PC-9 (cell line): ENCODE measurements at regions not wholly inside any gene's neighbourhood (a gene's known extent, or its start where the extent isn't known, plus 50 kb on each side); places are given as distances from the start of the nearest gene placed in this dataset. TPM values are rescaled to one million over a fixed set of nuclear protein-coding genes. Genes with fewer than 3 reads are reported as not detected.

ENCODE experiments used
- BruUV-seq: library from RNA; stranded (reverse); fragments of 400-500 nt; replicated peaks from 2 replicates; lab custom pipeline; 2021; lab: Mats Ljungman, UMichigan
- CTCF ChIA-PET: fragments of 300-600 bp; sonication (Branson Sonifier 250); formaldehyde crosslinking; loops from one replicate; lab custom pipeline; 2022; ENCODE audit warnings: antibody characterized with exemption; lab: Charles Lee
- POLR2A ChIA-PET: fragments of 300-600 bp; sonication (Branson Sonifier 250); formaldehyde crosslinking; loops from one replicate; lab custom pipeline; 2022; ENCODE audit warnings: antibody characterized with exemption; ENCODE audit not compliant: unreplicated experiment; lab: Charles Lee
- DNase-seq, 2 experiments: peaks; one replicate each; pipeline versions ENCODE4 v3.0.0 to v3.0.0-alpha.2; 2015 to 2022; ENCODE audit warnings: mixed read lengths in 1 of 2
- H2AFZ ChIP-seq: fragments of 200-600 bp; sonication (generic); 2 replicates; pipeline ENCODE4 v1.8.1; 2017; ENCODE audit warnings: antibody characterized with exemption
- H3F3A ChIP-seq: fragments of 200-600 bp; sonication (generic); 2 replicates; pipeline ENCODE4 v1.8.1; 2017; ENCODE audit warnings: antibody characterized with exemption, mild to moderate bottlenecking, low read depth; ENCODE audit not compliant: insufficient read depth
- H3K27ac ChIP-seq: fragments of 200-600 bp; sonication (generic); 2 replicates; pipeline ENCODE4 v1.6.1; 2016; ENCODE audit warnings: mixed run types
- H3K27me3 ChIP-seq: fragments of 200-600 bp; sonication (generic); 2 replicates; pipeline ENCODE4 v1.6.1; 2016; ENCODE audit warnings: low read depth, mixed run types; ENCODE audit not compliant: insufficient read depth
- H3K36me3 ChIP-seq: fragments of 200-600 bp; sonication (generic); 2 replicates; pipeline ENCODE4 v1.6.1; 2016; ENCODE audit warnings: low read depth, mixed run types
- H3K4me1 ChIP-seq: fragments of 200-600 bp; sonication (generic); replicated peaks from 2 replicates; pipeline ENCODE4 v1.6.1; 2016; ENCODE audit warnings: mixed run types; ENCODE audit not compliant: insufficient read depth
- H3K4me2 ChIP-seq: fragments of 200-600 bp; sonication (generic); 2 replicates; pipeline ENCODE4 v1.6.1; 2017; ENCODE audit warnings: mixed run types
- H3K4me3 ChIP-seq: fragments of 200-600 bp; sonication (generic); 2 replicates; pipeline ENCODE4 v1.6.1; 2016; ENCODE audit warnings: mixed run types
- H3K79me2 ChIP-seq: fragments of 200-600 bp; sonication (generic); 2 replicates; pipeline ENCODE4 v1.6.1; 2017; ENCODE audit warnings: low read depth, mixed run types
- H3K9me2 ChIP-seq: fragments of 200-600 bp; sonication (generic); 2 replicates; pipeline ENCODE4 v1.8.1; 2017; ENCODE audit warnings: mild to moderate bottlenecking; ENCODE audit not compliant: insufficient read depth
- H3K9me3 ChIP-seq: fragments of 200-600 bp; sonication (generic); 2 replicates; pipeline ENCODE4 v1.8.1; 2016; ENCODE audit warnings: low read depth; ENCODE audit not compliant: insufficient read depth
- H4K20me1 ChIP-seq: fragments of 200-600 bp; sonication (generic); 2 replicates; pipeline ENCODE4 v1.8.1; 2017; ENCODE audit not compliant: insufficient read depth
- CTCF ChIP-seq: fragments of 200-600 bp; sonication (generic); conservative IDR thresholded peaks from 2 replicates; pipeline ENCODE4 v1.6.1; 2017; ENCODE audit warnings: mixed run types, antibody characterized with exemption, mild to moderate bottlenecking, moderate library complexity
- EZH2 ChIP-seq: fragments of 200-600 bp; sonication (generic); IDR thresholded peaks from 2 replicates; pipeline ENCODE4 v1.8.0; 2017; ENCODE audit warnings: antibody characterized with exemption, low read depth
- intact Hi-C: fragments of 100-400 bp; cut with micrococcal nuclease; formaldehyde crosslinking; loops from one replicate; pipeline ENCODE4 v1.10.0; 2022; ENCODE audit not compliant: unreplicated experiment
- microRNA-seq: library from miRNA; unstranded; fragments of <30 nt; microRNA quantifications from one replicate; pipeline ENCODE4 v1.2.0, GENCODE V29; 2021; ENCODE audit warnings: borderline number of aligned reads, borderline replicate concordance

DNA sequence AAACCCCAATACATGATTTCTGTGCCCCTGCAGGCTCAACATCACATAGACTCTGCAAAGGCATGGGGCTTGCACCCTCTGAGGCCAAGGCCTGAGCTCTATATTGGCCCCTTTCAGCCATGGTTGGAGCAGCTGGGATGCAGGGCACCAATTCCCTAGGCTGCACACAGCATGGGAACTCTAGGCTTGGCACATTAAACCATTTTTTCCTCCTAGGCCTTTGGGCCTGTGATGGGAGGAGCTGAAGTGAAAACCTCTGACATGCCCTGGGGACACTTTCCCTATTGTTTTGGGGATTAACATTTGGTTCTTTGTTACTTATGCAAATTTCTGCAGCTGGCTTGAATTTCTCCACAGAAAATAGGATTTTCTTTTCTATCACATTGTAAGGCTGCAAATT is 1629.5 kb downstream of the OTOL1 start:
- Histone ChIP-seq H3F3A (no peaks in the 10 kb centered on the region), H3K27ac (no peak overlapping the region), H3K9me3 (no peaks in the 10 kb centered on the region), H3K9me2 (no peaks in the 10 kb centered on the region), H4K20me1 (no peaks in the 10 kb centered on the region), H3K4me3 (no peak overlapping the region), H3K79me2 (no peaks in the 10 kb centered on the region), H2AFZ (no peak overlapping the region), H3K36me3 (no peaks in the 10 kb centered on the region), H3K4me2 (no peak overlapping the region), H3K4me1 (no peaks in the 10 kb centered on the region), H3K27me3 (no peaks in the 10 kb centered on the region)
- no TSS peak for BruUV-seq
- no peak for DNase-seq
- intact Hi-C loops = no loop called here
- no peak for TF ChIP-seq EZH2
- no peak for TF ChIP-seq CTCF
- ChIA-PET POLR2A (no interaction called here), CTCF (no interaction called here)

Small RNA genes in the stretch of these regions (microRNA-seq; reads per million reads assigned to microRNA genes)
- not detected for gene MIR1263
